ENCODE measurements at regions not wholly inside any gene's neighbourhood (a gene's known extent, or its start where the extent isn't known, plus 50 kb on each side); places are given as distances from the start of the nearest gene placed in this dataset.

DNA sequence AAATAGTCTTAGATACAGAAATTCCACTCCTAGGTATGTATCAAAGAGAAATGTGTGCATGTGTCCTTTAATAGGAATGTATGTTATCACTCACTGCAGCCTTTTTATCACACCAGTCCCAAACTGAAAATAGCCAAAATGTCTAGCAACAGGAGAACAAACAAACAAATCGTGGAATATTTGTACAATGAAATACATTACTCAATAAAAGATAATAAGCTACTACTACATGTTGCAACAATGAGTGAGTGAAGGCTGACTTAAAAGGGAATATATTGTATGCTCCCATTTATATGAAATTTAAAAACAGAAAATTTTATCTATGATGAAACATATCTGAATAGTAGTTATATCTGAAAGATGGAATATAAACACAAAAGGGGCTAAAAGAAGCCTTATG lies 212.1 kb upstream of the PLD5 start:
- TF ChIP-seq, protein P1, sequence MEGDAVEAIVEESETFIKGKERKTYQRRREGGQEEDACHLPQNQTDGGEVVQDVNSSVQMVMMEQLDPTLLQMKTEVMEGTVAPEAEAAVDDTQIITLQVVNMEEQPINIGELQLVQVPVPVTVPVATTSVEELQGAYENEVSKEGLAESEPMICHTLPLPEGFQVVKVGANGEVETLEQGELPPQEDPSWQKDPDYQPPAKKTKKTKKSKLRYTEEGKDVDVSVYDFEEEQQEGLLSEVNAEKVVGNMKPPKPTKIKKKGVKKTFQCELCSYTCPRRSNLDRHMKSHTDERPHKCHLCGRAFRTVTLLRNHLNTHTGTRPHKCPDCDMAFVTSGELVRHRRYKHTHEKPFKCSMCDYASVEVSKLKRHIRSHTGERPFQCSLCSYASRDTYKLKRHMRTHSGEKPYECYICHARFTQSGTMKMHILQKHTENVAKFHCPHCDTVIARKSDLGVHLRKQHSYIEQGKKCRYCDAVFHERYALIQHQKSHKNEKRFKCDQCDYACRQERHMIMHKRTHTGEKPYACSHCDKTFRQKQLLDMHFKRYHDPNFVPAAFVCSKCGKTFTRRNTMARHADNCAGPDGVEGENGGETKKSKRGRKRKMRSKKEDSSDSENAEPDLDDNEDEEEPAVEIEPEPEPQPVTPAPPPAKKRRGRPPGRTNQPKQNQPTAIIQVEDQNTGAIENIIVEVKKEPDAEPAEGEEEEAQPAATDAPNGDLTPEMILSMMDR (IDR thresholded peaks at IDR 0.05; ENCODE audit: low read depth, low read length): no peak
- H3K27me3 ChIP-seq: no peaks in the 10 kb centered on the region
- no peaks in the 10 kb centered on the region for H3K36me3 ChIP-seq
- H3K9me3 ChIP-seq: no peaks in the 10 kb centered on the region
- H3K4me1 ChIP-seq: no peaks in the 10 kb centered on the region
- no peak overlapping the region for H3K4me3 ChIP-seq (ENCODE audit: low read depth, low read length)
- DNase-seq: no peak

DNA sequence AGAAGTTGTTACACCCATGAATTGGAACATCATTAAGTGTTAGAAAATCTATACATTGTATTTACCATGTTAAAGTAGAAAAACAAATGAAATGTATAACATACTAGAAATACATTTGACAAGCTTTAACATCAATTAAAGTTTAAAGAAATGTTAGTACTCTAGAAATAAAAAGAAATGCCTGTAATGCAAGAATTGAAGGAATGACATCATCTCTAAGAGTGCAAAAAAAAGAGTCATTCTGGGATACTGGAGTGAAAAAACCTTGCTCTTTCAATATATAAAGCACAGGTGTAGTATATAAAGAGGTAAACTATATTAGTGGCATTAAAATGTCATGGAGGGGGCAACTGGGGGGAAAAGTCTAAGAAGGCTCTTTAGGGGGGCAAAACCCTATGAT lies 210.8 kb upstream of the PLD5 start:
- DNase-seq: no peak
- no peak overlapping the region for H3K4me3 ChIP-seq (ENCODE audit: low read depth, low read length)
- no peaks in the 10 kb centered on the region for H3K9me3 ChIP-seq
- TF ChIP-seq, protein P1 (IDR thresholded peaks at IDR 0.05; ENCODE audit: low read depth, low read length): no peak
- no peaks in the 10 kb centered on the region for H3K4me1 ChIP-seq
- H3K27me3 ChIP-seq: no peaks in the 10 kb centered on the region
- no peaks in the 10 kb centered on the region for H3K36me3 ChIP-seq

DNA sequence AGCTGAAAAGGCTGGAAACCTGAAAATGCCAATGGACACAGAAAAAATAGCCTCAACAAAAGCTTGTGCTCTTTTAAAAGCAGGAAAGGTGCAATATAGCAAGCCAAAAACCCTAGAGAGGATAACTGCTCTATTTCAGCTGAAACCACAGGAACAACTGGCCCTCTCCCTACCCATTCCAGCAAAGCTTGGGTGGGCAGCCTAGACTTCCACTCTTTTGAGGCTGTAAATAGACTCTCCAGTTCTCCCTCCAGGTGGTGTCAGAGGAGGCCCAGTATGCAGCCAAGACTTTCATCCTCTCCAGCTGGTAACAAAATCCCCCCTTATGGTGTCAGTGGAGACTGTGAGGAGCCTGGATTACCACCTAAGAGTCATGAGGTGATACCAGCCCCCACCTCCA lies 206.9 kb upstream of the PLD5 start:
- H3K27me3 ChIP-seq: no peaks in the 10 kb centered on the region
- no peaks in the 10 kb centered on the region; the same call in 1 of the 2 replicates for H3K9me3 ChIP-seq
- H3K36me3 ChIP-seq: no peaks in the 10 kb centered on the region
- H3K4me3 ChIP-seq (ENCODE audit: low read depth, low read length): no peak overlapping the region
- H3K4me1 ChIP-seq: no peaks in the 10 kb centered on the region
- TF ChIP-seq, protein P1 (IDR thresholded peaks at IDR 0.05; ENCODE audit: low read depth, low read length): no peak
- no peak for DNase-seq

DNA sequence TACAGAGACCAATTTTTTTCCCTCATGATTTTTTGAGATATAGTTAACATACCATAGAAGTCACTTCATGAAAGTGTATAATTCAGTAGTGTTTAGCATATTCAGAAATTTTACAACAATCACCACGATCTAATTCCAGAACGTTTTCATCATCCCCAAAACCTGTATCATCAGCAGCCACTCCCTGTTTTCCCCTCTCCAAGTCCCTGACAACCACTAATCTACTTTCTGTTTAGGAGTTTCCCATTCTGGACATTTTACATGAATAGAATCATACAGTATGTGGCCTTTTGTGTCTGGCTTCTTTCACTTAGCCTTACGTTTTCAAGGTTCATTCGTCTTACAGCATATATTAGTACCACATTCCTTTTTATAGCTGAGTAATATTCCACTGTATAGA lies 204.2 kb upstream of the PLD5 start:
- no peak for DNase-seq
- TF ChIP-seq, protein P1 (IDR thresholded peaks at IDR 0.05; ENCODE audit: low read depth, low read length): no peak
- no peaks in the 10 kb centered on the region for H3K36me3 ChIP-seq

DNA sequence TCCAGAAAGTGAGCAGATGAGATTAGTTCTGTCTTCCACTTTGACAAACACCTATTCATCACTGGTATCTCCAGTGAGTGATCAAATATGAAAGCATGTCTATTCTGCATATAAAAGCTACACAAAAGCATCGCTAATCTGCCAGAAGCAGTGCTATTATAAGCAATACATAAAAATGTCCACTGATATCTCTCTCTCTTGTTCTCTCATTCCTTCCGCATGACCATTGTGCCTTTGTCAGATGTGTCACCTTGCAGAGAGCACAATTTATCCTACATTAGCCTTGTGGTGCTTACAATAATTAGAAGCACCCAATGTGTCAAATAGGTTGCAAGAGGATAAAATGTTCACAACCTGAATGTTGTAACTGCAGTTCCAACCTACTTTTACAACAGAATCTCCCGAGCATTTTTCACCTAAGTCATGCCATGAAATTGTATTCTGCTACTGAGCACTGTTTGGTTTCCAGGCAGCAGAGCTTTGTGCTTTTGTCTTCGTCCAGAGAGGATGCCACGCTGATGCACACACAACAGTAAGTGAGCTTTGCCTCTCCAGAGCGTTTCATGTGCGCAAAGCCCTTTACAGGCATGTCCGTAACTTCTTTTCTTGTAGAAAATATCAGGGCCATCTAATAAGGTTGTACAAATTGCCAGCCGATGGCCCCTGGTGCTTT lies 198.7 kb upstream of the PLD5 start:
- TF ChIP-seq, protein P1 (IDR thresholded peaks at IDR 0.05; ENCODE audit: low read depth, low read length): no peak
- H3K27me3 ChIP-seq: no peaks in the 10 kb centered on the region
- H3K4me1 ChIP-seq: no peaks in the 10 kb centered on the region
- no peak overlapping the region for H3K4me3 ChIP-seq (ENCODE audit: low read depth, low read length)
- DNase-seq: no peak
- H3K36me3 ChIP-seq: no peaks in the 10 kb centered on the region
- H3K9me3 ChIP-seq: no peaks in the 10 kb centered on the region; the same call in 1 of the 2 replicates

More for the DNA sequence above, 204.2 kb upstream of the PLD5 start:
- no peaks in the 10 kb centered on the region; the same call in 1 of the 2 replicates for H3K9me3 ChIP-seq
- no peaks in the 10 kb centered on the region for H3K4me1 ChIP-seq
- H3K27me3 ChIP-seq: no peaks in the 10 kb centered on the region
- no peak overlapping the region for H3K4me3 ChIP-seq (ENCODE audit: low read depth, low read length)

DNA sequence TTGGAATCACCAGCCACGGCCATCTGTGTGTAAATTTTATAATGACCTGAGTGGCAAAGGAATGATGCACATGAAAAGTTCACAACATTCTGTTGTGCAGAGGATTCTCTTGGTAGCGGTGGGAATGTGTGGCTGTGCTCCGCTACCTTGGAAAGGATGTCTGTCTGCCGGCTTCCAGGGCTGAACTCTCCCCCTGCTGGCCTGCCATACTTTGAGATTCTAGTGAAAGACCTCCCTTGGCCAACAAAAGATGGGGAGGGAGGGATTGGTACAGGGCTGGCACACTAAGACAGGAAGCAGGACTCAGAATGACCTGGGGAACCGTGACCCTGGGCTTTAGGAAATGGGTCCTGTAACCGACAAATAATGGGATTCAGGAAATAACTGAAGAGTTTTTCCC lies 194.5 kb upstream of the PLD5 start:
- TF ChIP-seq, protein P1 (IDR thresholded peaks at IDR 0.05; ENCODE audit: low read depth, low read length): no peak
- H3K4me1 ChIP-seq: no peaks in the 10 kb centered on the region
- no peaks in the 10 kb centered on the region for H3K27me3 ChIP-seq
- no peak overlapping the region for H3K4me3 ChIP-seq (ENCODE audit: low read depth, low read length)
- H3K9me3 ChIP-seq: no peaks in the 10 kb centered on the region
- H3K36me3 ChIP-seq: no peaks in the 10 kb centered on the region
- no peak for DNase-seq
